Ovary (tissue), 3 donors: ENCODE measurements at regions not wholly inside any gene's neighbourhood (a gene's known extent, or its start where the extent isn't known, plus 50 kb on each side); places are given as distances from the start of the nearest gene placed in this dataset.

Source experiments
- CTCF ChIP-seq, 3 donors: fragments of 450-650 bp in 2 of 3; fragments of 200-600 bp in 1 of 3; IDR thresholded peaks; one replicate each; pipeline versions ENCODE4 v1.5.1 to v1.8.0; 2016 to 2022; ENCODE audit warnings: antibody characterized with exemption in 3 of 3, mild to moderate bottlenecking in 1 of 3
- EP300 ChIP-seq: sonication (generic); formaldehyde crosslinking; IDR thresholded peaks from one replicate; pipeline ENCODE4 v1.6.1; 2017; ENCODE audit warnings: antibody characterized with exemption
- donor health status: DM: no; HTN: no; CAD: no.

- TF ChIP-seq CTCF (IDR thresholded peaks at IDR 0.05) (no peak), EP300 (no peak)
Measured at GRCh38 chr9:118962426-118962825, 406.8 kb downstream of the BRINP1 start.
